Epithelial cell of esophagus (primary cell): ENCODE measurements at regions not wholly inside any gene's neighbourhood (a gene's known extent, or its start where the extent isn't known, plus 50 kb on each side); places are given as distances from the start of the nearest gene placed in this dataset.

Source experiments
- DNase-seq: peaks from one replicate; pipeline ENCODE4 v3.0.0; 2010; ENCODE audit warnings: low read depth
- H3K4me3 ChIP-seq: 2 replicates; pipeline ENCODE4 v1.5.1; 2011; ENCODE audit warnings: mild to moderate bottlenecking, low read length, control low read depth
- TF ChIP-seq, protein P1 (sequence below): IDR thresholded peaks from 2 replicates; pipeline ENCODE4 v1.5.1; 2011; ENCODE audit warnings: low read depth, mild to moderate bottlenecking, low read length, control low read depth, inconsistent platforms; ENCODE audit not compliant: insufficient read depth; ENCODE audit errors: missing control alignments

- TF ChIP-seq, protein P1, sequence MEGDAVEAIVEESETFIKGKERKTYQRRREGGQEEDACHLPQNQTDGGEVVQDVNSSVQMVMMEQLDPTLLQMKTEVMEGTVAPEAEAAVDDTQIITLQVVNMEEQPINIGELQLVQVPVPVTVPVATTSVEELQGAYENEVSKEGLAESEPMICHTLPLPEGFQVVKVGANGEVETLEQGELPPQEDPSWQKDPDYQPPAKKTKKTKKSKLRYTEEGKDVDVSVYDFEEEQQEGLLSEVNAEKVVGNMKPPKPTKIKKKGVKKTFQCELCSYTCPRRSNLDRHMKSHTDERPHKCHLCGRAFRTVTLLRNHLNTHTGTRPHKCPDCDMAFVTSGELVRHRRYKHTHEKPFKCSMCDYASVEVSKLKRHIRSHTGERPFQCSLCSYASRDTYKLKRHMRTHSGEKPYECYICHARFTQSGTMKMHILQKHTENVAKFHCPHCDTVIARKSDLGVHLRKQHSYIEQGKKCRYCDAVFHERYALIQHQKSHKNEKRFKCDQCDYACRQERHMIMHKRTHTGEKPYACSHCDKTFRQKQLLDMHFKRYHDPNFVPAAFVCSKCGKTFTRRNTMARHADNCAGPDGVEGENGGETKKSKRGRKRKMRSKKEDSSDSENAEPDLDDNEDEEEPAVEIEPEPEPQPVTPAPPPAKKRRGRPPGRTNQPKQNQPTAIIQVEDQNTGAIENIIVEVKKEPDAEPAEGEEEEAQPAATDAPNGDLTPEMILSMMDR: no peak
- DNase-seq: no peak
- H3K4me3 ChIP-seq: no peak overlapping the region
These were observed 149.5 kb upstream of the THBS1 start for GRCh38 chr15:39431376-39431775.

DNA sequence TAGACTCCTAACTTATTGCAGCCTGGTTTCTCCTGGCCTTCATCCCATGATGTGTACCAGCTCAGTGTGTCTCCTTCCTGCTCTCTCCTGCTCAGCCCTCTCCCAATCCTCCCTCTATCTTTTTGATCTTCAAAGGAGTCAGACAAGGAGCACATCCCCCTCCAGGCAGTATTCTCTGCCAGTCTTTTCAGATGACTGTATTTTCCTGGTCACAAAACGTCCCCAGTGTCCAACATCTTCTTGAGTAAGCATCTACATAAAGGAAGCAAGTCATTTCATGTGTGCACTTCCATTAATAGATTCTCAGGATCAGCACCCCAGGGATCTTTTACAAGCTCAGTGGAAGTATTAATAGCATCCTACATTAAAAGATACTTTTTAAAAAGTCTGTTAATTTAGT is 148.9 kb upstream of the THBS1 start:
- no peak overlapping the region for H3K4me3 ChIP-seq
- no peak for DNase-seq
- TF ChIP-seq, protein P1: no peak

DNA sequence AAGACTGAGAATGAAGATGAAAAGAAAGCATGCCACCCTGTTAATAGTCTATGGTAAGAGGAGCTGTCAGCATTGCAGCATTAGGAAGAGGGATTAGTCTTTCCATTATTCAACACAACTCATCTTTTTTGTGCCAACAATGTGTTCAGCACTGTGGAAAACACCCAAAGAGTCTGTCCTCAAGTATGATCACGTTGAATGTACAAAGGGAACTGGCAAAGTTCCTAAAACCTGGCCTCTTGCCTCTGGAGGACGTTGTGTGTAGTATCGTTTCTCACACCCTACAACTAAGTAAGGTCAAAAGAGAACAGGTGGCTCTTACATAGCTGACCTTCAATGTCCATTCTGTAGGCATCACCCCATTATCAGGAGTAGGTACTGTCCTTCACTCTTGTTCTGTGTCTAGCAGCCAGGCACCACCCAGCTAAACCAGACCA is 147.9 kb upstream of the THBS1 start:
- DNase-seq: no peak
- TF ChIP-seq, protein P1: no peak
- no peak overlapping the region for H3K4me3 ChIP-seq

DNA sequence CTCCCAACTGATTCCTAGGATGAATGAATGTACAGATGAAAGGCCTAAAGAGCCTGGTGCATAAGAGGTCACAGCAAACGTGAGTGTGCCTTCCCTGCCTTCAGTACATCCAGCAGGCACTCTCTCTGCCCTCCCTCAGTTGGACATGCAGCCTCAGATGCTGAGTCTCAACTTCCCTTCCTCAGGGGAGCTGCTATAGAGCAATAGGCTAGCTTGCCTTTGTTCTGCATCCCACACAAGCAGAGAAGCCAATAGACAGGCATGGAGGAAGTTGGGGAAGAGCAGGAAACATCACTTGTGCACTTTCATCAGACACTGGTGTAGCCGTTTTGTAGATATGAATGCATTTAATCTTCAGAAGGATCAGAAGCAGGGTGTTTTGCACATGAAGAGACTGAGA is 147.5 kb upstream of the THBS1 start:
- H3K4me3 ChIP-seq: no peak overlapping the region
- DNase-seq: no peak
- TF ChIP-seq, protein P1: no peak

DNA sequence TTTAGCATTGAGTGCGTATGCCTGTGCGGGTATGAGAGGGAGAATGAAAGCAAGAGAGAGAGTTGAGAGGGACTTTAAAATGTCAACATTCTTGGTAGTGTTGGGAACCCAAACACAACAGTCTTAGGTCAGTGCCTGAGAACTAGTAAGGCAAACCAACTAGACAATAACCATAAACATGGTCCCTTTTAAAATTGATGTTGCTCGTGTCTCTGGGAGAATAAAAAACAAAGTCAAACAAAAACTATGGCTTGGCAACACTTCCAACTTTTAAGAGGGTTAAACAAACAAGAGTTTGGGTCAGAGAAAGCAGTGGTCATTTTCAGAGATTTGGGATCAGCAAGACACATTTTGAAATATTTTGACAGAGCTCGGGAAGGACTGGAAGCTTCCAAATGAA is 146.7 kb upstream of the THBS1 start:
- TF ChIP-seq, protein P1: no peak
- DNase-seq: no peak
- no peak overlapping the region for H3K4me3 ChIP-seq

DNA sequence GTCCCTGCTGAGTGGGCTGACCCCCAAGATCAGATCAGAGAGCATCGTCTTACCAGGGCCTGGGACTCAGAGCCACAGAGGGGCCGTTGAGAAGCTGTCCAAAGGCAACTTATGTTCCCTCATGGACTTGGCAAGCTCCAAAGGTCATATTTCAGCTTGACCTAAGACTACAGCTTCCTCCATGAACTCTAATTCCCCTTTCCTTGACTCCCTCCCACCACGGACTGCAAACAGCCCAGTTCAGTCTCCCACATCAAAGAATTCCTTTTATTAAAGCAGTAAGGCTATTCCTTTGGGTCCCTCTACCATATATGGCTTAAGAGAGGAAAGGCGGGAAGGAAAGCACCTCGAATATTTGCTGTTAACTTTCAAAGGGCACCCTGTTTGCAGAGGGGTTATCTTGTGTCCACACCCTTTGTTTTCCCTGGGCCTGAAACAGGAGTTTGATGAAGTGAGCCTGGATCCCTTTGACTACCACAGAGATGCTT is 146.1 kb upstream of the THBS1 start:
- H3K4me3 ChIP-seq: no peak overlapping the region
- TF ChIP-seq, protein P1: no peak
- DNase-seq: no peak

DNA sequence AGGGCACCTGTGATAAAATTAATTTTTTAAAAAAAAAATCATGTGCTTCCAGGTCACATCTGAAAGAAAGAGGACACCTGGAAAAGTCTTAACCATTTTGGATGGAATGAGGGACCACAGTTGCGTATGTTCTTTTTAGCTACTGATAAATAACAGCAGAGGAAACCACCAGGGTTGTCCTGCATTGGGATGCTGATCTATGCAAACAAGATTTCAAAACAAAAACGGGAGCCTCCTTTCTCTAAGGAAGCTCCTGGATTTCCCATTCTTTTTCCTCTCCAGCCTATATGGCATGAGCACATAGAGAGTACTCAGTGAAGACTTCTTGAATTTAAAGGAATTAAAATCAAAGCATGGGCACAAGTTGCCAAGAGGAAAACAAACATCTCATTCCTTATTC is 145.6 kb upstream of the THBS1 start:
- TF ChIP-seq, protein P1: no peak
- H3K4me3 ChIP-seq: no peak overlapping the region
- no peak for DNase-seq
